NCI-H1436 treated with DMSO at 0.1 percent for 48 hours (cell line): ENCODE measurements at regions not wholly inside any gene's neighbourhood (a gene's known extent, or its start where the extent isn't known, plus 50 kb on each side); places are given as distances from the start of the nearest gene placed in this dataset.
"Not testable (repeated sequence)": the region's sequence is repeated elsewhere in the genome, so short reads cannot be mapped to it uniquely, and the experiment has no call there.

Experiments
- DNase-seq: peaks from one replicate; lab custom pipeline; 2025; lab: John Stamatoyannopoulos, UW

DNA sequence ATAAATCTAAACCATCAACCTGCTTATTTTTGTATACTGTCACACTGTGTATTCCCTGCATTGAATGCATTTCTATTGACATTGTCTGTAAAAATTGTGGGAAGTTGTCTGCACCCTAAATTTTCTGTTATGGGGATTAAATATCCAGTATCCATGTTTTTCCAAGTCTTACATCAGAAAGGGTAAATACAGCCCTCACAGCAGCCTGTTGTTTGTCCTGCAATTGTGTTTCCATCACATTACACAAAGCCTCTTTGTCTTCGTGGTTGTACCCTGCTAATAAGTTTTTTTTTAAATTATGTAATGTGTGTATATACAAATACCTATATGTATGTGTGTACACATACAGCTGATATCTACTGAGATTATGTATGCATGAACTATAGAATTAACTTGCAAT, 109.2 kb upstream of the PTPN20 start:
- DNase-seq: not testable (repeated sequence)

- not testable (repeated sequence) for DNase-seq
These were observed 108.1 kb upstream of the PTPN20 start for GRCh38 chr10:46803082-46803481.

DNA sequence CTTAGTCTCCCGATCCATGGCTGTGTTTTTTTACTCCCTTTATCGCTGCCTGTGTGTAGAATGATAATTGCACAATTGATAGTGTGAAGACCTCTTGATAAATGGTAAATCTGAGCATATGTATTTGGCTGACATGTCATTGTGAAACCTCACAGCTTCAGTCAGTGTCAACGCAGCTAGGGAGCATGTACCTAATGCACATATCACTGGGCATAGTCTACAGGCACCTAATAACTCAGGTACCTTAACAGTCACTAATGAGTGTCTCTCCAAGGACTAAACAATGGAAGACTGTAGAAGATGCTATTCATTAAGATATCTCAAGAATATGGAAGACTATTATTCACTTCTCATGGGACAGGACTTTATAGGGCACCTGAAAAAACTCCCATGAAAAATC, 101.0 kb upstream of the PTPN20 start:
- not testable (repeated sequence) for DNase-seq

- not testable (repeated sequence) for DNase-seq
These were observed 95.1 kb upstream of the PTPN20 start for GRCh38 chr10:46816126-46816525.

GRCh38 chr10:46840393-46841050, 70.7 kb upstream of the PTPN20 start:
- not testable (repeated sequence) for DNase-seq

GRCh38 chr10:46841051-46841593, 70.1 kb upstream of the PTPN20 start:
- DNase-seq: not testable (repeated sequence)

GRCh38 chr10:46845194-46845593, 66.0 kb upstream of the PTPN20 start:
- DNase-seq: not testable (repeated sequence)

DNA sequence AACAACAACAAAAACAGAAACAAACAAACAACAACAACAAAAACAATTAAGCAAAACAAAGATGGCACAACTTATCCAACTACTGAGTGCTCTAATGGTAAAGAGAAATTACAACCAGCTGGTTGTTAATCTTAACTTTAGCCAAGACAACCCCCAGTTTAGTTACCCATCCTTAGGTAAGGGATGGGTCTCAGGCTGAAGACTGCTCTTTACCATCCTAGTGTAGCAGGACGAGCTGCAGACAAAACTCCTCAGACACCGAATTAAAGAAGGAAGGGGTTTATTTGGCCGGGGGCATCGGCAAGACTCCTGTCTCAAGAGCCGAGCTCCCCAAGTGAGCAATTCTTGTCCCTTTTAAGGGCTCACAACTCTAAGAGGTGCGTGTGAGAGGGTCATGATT, 65.6 kb upstream of the PTPN20 start:
- DNase-seq: not testable (repeated sequence)

DNA sequence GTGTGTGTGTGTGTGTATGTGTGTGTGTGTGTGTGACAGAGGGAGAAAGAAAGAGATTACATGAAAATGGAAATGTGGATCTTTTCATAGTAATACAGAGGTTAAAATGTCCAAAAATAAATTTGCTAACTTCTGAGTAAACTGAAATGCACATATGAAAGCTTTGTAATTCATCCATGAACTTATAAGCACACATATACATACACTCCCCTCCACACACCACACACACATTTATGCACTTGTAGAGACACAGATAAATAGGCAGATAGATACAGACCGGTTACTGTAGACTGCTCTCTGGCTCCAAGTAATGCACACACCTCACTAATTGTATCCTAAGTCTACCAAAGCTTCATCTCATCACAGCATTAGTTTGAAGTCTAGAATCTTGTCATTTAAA, 50.5 kb upstream of the PTPN20 start:
- not testable (repeated sequence) for DNase-seq
